DND-41 (cell line): ENCODE measurements at regions not wholly inside any gene's neighbourhood (a gene's known extent, or its start where the extent isn't known, plus 50 kb on each side); places are given as distances from the start of the nearest gene placed in this dataset.

Experiments used
- ATAC-seq: fragments of 200-7000 bp; cut with Tn5 transposase; 3 replicates; pipeline ENCODE4 v1.9.1; 2021; ENCODE audit warnings: low read depth; ENCODE audit not compliant: insufficient read depth
- DNase-seq: peaks from one replicate; pipeline ENCODE4 v3.0.0-alpha.2; 2020
- H2AFZ ChIP-seq: 2 replicates; pipeline ENCODE4 v1.6.0; 2012; ENCODE audit warnings: low read depth, low read length
- H3K27ac ChIP-seq: 2 replicates; pipeline ENCODE4 v1.5.1; 2012; ENCODE audit warnings: low read length, inconsistent platforms
- H3K27me3 ChIP-seq: fragments of 200-600 bp; sonication (generic); 2 replicates; pipeline ENCODE4 v1.6.0; 2012; ENCODE audit warnings: low read length, mild to moderate bottlenecking, inconsistent platforms; ENCODE audit not compliant: insufficient read depth, poor library complexity
- H3K36me3 ChIP-seq: 2 replicates; pipeline ENCODE4 v1.5.1; 2012; ENCODE audit warnings: low read length, inconsistent platforms; ENCODE audit not compliant: insufficient read depth
- H3K4me1 ChIP-seq: 2 replicates; pipeline ENCODE4 v1.5.1; 2012; ENCODE audit warnings: mild to moderate bottlenecking, low read length; ENCODE audit not compliant: insufficient read depth
- H3K4me2 ChIP-seq: 2 replicates; pipeline ENCODE4 v1.6.0; 2012; ENCODE audit warnings: mild to moderate bottlenecking, moderate library complexity, low read length, inconsistent platforms; ENCODE audit not compliant: insufficient read depth
- H3K4me3 ChIP-seq, 2 experiments: fragments of 200-600 bp in 1 of 2; shearing (Covaris generic) in 1 of 2; 2 replicates each; pipeline ENCODE4 v1.5.1; 2012 to 2016; ENCODE audit warnings: inconsistent platforms in 2 of 2, low read length in 2 of 2, mild to moderate bottlenecking in 2 of 2, low read depth in 1 of 2, moderate library complexity in 1 of 2
- H3K79me2 ChIP-seq: 2 replicates; pipeline ENCODE4 v1.6.0; 2012; ENCODE audit warnings: low read length, inconsistent platforms; ENCODE audit not compliant: insufficient read depth
- H3K9ac ChIP-seq: 2 replicates; pipeline ENCODE4 v1.6.0; 2012; ENCODE audit warnings: low read depth, mild to moderate bottlenecking, inconsistent platforms, low read length, moderate library complexity
- H3K9me3 ChIP-seq: 2 replicates; pipeline ENCODE4 v1.5.1; 2012; ENCODE audit warnings: low read length, moderate library complexity, mild to moderate bottlenecking, inconsistent platforms; ENCODE audit not compliant: insufficient read depth, severe bottlenecking
- H4K20me1 ChIP-seq: 2 replicates; pipeline ENCODE4 v1.6.0; 2012; ENCODE audit warnings: low read length; ENCODE audit not compliant: insufficient read depth
- EZH2 ChIP-seq: IDR thresholded peaks from 3 replicates; pipeline ENCODE4 v1.6.1; 2012; ENCODE audit warnings: borderline replicate concordance, low read depth, mild to moderate bottlenecking, moderate library complexity, low read length, inconsistent platforms; ENCODE audit not compliant: severe bottlenecking
- TF ChIP-seq, protein P1 (sequence below): IDR thresholded peaks from 2 replicates; pipeline ENCODE4 v1.5.1; 2012; ENCODE audit warnings: borderline replicate concordance, low read length, moderate library complexity, mild to moderate bottlenecking; ENCODE audit not compliant: poor library complexity, severe bottlenecking; ENCODE audit errors: extremely low read depth

DNA sequence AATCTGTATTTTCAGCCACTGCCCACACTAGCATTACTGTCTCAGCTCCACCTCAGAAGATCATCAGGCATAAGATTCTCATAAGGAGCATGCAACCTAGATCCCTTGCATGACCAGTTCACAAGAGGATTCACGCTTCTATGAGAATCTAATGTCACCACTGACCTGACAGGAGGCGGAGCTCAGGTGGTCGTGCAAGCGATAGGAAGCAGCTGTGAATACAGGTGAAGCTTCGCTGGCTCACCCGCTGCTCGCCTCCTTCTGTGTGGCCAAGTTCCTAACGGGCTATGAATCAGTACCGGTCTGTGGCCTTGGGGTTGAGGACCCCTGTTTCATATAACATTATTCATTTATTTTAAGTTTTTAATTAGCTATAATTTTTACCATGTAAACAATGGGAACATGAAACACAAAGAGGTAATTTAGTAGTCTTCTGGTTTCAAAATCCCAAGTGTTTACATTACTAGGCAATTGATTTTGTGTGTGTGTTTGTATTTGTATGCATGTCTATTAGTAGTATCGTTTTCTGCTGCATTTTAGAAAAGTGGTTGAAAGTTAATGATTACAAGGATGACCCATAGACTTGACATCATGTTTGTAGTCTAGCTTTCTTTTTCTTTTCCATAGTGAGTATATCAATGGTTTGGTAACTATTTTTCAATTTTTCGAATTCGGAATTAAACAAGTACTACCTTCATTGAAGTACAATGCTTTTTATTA is 159.4 kb downstream of the TENT4A start:
- DNase-seq, result no peak
- TF ChIP-seq EZH2, result no peak
- TF ChIP-seq, protein P1, sequence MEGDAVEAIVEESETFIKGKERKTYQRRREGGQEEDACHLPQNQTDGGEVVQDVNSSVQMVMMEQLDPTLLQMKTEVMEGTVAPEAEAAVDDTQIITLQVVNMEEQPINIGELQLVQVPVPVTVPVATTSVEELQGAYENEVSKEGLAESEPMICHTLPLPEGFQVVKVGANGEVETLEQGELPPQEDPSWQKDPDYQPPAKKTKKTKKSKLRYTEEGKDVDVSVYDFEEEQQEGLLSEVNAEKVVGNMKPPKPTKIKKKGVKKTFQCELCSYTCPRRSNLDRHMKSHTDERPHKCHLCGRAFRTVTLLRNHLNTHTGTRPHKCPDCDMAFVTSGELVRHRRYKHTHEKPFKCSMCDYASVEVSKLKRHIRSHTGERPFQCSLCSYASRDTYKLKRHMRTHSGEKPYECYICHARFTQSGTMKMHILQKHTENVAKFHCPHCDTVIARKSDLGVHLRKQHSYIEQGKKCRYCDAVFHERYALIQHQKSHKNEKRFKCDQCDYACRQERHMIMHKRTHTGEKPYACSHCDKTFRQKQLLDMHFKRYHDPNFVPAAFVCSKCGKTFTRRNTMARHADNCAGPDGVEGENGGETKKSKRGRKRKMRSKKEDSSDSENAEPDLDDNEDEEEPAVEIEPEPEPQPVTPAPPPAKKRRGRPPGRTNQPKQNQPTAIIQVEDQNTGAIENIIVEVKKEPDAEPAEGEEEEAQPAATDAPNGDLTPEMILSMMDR, result no peak
- Histone ChIP-seq H3K27ac (no peak overlapping the region), H2AFZ (no peak overlapping the region), H3K4me2 (no peak overlapping the region), H3K9ac (no peak overlapping the region), H3K36me3 (no peaks in the 10 kb centered on the region), H3K79me2 (no peaks in the 10 kb centered on the region), H4K20me1 (no peaks in the 10 kb centered on the region), H3K9me3 (no peaks in the 10 kb centered on the region), H3K4me3 (no peak overlapping the region), H3K27me3 (no peaks in the 10 kb centered on the region), H3K4me1 (no peaks in the 10 kb centered on the region)
- no peak for ATAC-seq

DNA sequence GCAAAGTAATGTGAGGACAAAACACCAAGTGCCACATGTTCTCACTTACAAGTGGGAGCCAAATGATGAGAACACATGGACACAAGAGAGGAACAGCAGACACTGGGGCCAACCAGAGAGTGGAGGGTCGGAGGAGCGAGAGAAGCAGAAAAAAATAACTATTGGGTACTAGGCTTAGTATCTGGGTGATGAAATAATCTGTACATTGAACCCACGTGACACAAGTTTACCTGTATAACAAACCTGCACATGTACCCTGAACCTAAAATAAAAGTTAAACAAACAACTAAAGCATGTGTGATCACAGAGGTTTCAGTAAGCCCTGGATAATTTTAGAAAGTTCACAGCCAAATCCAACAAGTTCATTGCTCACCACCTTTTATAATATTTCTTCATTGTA is 160.1 kb downstream of the TENT4A start:
- H3K4me3 ChIP-seq, result no peak overlapping the region
- no peak overlapping the region for H2AFZ ChIP-seq
- ATAC-seq, result no peak

DNA sequence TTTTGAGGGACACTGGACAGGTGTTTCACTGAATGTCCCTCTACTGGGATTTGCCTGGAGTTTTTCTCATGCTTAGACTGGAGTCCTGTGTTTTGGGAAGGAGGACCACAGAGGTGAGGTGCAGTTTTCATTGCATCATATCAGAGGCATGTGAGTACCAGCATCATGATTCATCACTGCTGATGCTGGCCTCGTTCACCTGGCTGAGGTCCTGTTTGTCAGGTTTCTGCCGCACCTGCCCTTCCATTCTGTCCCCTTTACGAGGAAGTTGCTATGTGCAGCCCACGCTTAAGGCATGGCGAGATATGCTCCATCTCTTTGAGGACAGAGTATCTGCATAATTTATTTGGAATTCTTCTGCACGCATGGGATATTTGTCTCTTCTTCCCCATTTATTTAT is 162.1 kb downstream of the TENT4A start:
- Histone ChIP-seq H3K9me3 (no peaks in the 10 kb centered on the region), H3K4me1 (no peaks in the 10 kb centered on the region), H3K36me3 (no peaks in the 10 kb centered on the region), H3K27me3 (no peaks in the 10 kb centered on the region), H3K4me3 (no peak overlapping the region), H4K20me1 (no peaks in the 10 kb centered on the region), H2AFZ (no peak overlapping the region), H3K9ac (no peak overlapping the region), H3K27ac (no peak overlapping the region), H3K4me2 (no peak overlapping the region), H3K79me2 (no peaks in the 10 kb centered on the region)
- no peak for DNase-seq
- TF ChIP-seq, protein P1, result no peak
- TF ChIP-seq EZH2, result no peak
- ATAC-seq, result no peak

More for the DNA sequence above, 160.1 kb downstream of the TENT4A start:
- H3K79me2 ChIP-seq, result no peaks in the 10 kb centered on the region
- H3K4me1 ChIP-seq, result no peaks in the 10 kb centered on the region
- TF ChIP-seq EZH2, result no peak
- TF ChIP-seq, protein P1, result no peak
- H3K36me3 ChIP-seq, result no peaks in the 10 kb centered on the region
- no peaks in the 10 kb centered on the region for H3K27me3 ChIP-seq
- H3K9ac ChIP-seq, result no peak overlapping the region
- H4K20me1 ChIP-seq, result no peaks in the 10 kb centered on the region
- no peak for DNase-seq
- H3K9me3 ChIP-seq, result no peaks in the 10 kb centered on the region
- H3K27ac ChIP-seq, result no peak overlapping the region
- H3K4me2 ChIP-seq, result no peak overlapping the region
